ENCODE measurements at regions not wholly inside any gene's neighbourhood (a gene's known extent, or its start where the extent isn't known, plus 50 kb on each side); places are given as distances from the start of the nearest gene placed in this dataset.

- TF ChIP-seq POLR2A (IDR thresholded peaks at IDR 0.05) (no peak), CTCF (IDR thresholded peaks at IDR 0.05) (no peak)
These were observed 332.9 kb downstream of the COG6 start for GRCh38 chr13:39988351-39988750.
